Smooth muscle cell (in vitro differentiated cells): ENCODE measurements at regions not wholly inside any gene's neighbourhood (a gene's known extent, or its start where the extent isn't known, plus 50 kb on each side); places are given as distances from the start of the nearest gene placed in this dataset.

ENCODE experiments used
- DNase-seq: peaks from one replicate; lab custom pipeline; 2025; ENCODE audit not compliant: unreplicated experiment; lab: John Stamatoyannopoulos, UW
- H2AFZ ChIP-seq: fragments of 200-600 bp; sonication (generic); 2 replicates; pipeline ENCODE4 v1.6.0; 2016; ENCODE audit warnings: antibody characterized with exemption, low read depth, mild to moderate bottlenecking
- H3F3A ChIP-seq: fragments of 200-600 bp; sonication (generic); 2 replicates; pipeline ENCODE4 v1.6.0; 2017; ENCODE audit warnings: antibody characterized with exemption, low read depth
- H3K27ac ChIP-seq: fragments of 200-600 bp; sonication (generic); 2 replicates; pipeline ENCODE4 v1.5.1; 2016; ENCODE audit warnings: low read depth, mild to moderate bottlenecking
- H3K27me3 ChIP-seq: fragments of 200-600 bp; sonication (generic); 2 replicates; pipeline ENCODE4 v1.6.1; 2016; ENCODE audit warnings: low read depth, mild to moderate bottlenecking
- H3K36me3 ChIP-seq: fragments of 200-600 bp; sonication (generic); 2 replicates; pipeline ENCODE4 v1.5.1; 2016; ENCODE audit warnings: low read depth
- H3K4me1 ChIP-seq: fragments of 200-600 bp; sonication (generic); 2 replicates; pipeline ENCODE4 v1.5.1; 2016; ENCODE audit warnings: low read depth
- H3K4me2 ChIP-seq: fragments of 200-600 bp; sonication (generic); 2 replicates; pipeline ENCODE4 v1.6.0; 2016; ENCODE audit warnings: mild to moderate bottlenecking
- H3K4me3 ChIP-seq: fragments of 200-600 bp; sonication (generic); 2 replicates; pipeline ENCODE4 v1.5.1; 2016; ENCODE audit warnings: mild to moderate bottlenecking
- H3K79me2 ChIP-seq: fragments of 200-600 bp; sonication (generic); 2 replicates; pipeline ENCODE4 v1.6.0; 2016; ENCODE audit warnings: low read depth, mild to moderate bottlenecking
- H3K9ac ChIP-seq: fragments of 200-600 bp; sonication (generic); 2 replicates; pipeline ENCODE4 v1.6.0; 2016; ENCODE audit warnings: low read depth
- H3K9me3 ChIP-seq: fragments of 200-600 bp; sonication (generic); replicated peaks from 2 replicates; pipeline ENCODE4 v1.5.1; 2016; ENCODE audit warnings: low read depth
- H4K20me1 ChIP-seq: fragments of 200-600 bp; sonication (generic); 2 replicates; pipeline ENCODE4 v1.6.0; 2016; ENCODE audit warnings: low read depth
- WGBS: methylation state at CpG from one replicate; pipeline ENCODE4 v1.1.7; 2016; ENCODE audit warnings: low lambda C conversion rate; 5-methylcytosine and 5-hydroxymethylcytosine counted together
- TF ChIP-seq, protein P1 (sequence below): fragments of 200-600 bp; sonication (generic); IDR thresholded peaks from 2 replicates; pipeline ENCODE4 v1.5.1; 2017; ENCODE audit warnings: borderline replicate concordance, mild to moderate bottlenecking, antibody characterized with exemption; ENCODE audit not compliant: insufficient read depth, poor library complexity, severe bottlenecking

GRCh38 chr14:103228076-103228806 is 105.0 kb downstream of the TNFAIP2 start:
- TF ChIP-seq, protein P1, sequence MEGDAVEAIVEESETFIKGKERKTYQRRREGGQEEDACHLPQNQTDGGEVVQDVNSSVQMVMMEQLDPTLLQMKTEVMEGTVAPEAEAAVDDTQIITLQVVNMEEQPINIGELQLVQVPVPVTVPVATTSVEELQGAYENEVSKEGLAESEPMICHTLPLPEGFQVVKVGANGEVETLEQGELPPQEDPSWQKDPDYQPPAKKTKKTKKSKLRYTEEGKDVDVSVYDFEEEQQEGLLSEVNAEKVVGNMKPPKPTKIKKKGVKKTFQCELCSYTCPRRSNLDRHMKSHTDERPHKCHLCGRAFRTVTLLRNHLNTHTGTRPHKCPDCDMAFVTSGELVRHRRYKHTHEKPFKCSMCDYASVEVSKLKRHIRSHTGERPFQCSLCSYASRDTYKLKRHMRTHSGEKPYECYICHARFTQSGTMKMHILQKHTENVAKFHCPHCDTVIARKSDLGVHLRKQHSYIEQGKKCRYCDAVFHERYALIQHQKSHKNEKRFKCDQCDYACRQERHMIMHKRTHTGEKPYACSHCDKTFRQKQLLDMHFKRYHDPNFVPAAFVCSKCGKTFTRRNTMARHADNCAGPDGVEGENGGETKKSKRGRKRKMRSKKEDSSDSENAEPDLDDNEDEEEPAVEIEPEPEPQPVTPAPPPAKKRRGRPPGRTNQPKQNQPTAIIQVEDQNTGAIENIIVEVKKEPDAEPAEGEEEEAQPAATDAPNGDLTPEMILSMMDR: no peak
- Histone ChIP-seq H3K9me3 (no peaks in the 10 kb centered on the region), H2AFZ (no peak overlapping the region), H4K20me1 (no peaks in the 10 kb centered on the region), H3K27ac (no peak overlapping the region), H3K36me3 (no peaks in the 10 kb centered on the region), H3F3A (no peaks in the 10 kb centered on the region), H3K4me3 (no peak overlapping the region), H3K9ac (no peak overlapping the region), H3K4me2 (no peak overlapping the region), H3K4me1 (no peaks in the 10 kb centered on the region), H3K79me2 (no peaks in the 10 kb centered on the region), H3K27me3 (no peaks in the 10 kb centered on the region)
- no peak for DNase-seq
- 93% methylated on average over 6 of the region's 8 CpGs for WGBS

DNA sequence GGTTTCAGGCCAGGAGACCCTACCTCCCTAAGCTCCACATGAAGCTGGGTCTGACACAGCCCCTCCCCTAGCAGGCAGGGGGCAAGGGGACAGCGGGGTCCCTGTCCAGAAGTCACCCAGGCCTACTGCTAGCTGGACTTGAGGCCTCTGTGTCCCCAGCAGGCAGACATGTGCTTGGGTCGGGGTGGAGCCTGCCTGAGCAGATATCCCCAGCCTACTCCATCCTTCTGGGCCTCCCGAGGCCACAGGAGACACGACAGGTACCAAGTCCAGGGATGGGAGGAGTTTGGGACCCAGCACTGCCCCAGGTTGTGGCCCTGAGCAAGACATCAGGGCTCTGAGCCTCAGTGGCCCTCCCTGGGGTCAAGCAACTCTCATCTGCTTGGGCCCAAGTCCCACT is 105.2 kb upstream of the EIF5 start:
- no peak for DNase-seq
- H3F3A ChIP-seq: no peaks in the 10 kb centered on the region
- H3K4me3 ChIP-seq: no peak overlapping the region
- H3K9ac ChIP-seq: no peak overlapping the region
- no peaks in the 10 kb centered on the region for H3K4me1 ChIP-seq
- H3K9me3 ChIP-seq: no peaks in the 10 kb centered on the region
- TF ChIP-seq, protein P1: no peak
- no peaks in the 10 kb centered on the region for H4K20me1 ChIP-seq
- no peaks in the 10 kb centered on the region for H3K36me3 ChIP-seq
- H2AFZ ChIP-seq: no peak overlapping the region
- H3K4me2 ChIP-seq: no peak overlapping the region
- H3K27ac ChIP-seq: no peak overlapping the region
- no peaks in the 10 kb centered on the region for H3K79me2 ChIP-seq
- WGBS: 89% methylated on average over 4 of the region's 4 CpGs
- no peaks in the 10 kb centered on the region for H3K27me3 ChIP-seq

DNA sequence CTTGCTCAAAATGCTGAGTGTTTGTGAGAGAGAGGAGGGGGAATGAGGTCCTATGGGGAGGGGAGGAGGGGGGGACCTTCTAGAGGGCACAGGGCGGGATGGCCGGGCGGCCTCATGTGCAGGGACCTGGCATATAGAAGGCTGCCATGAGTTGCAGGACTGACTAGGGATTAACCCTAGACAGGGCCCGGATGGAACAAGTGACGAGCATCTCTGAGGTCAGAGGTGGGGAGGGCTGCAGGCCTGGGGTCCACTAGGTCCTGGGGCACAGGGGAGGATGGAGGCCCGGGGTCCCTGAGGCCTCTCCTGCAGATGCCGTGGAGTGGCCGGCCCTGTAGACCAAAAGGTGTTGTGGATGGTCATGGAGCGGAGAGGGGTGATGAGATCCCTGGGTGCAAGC is 104.0 kb upstream of the EIF5 start:
- no peak overlapping the region for H3K4me3 ChIP-seq
- no peak overlapping the region for H2AFZ ChIP-seq
- WGBS: 98% methylated on average over 7 of the region's 9 CpGs
- TF ChIP-seq, protein P1: no peak
- no peaks in the 10 kb centered on the region for H3K27me3 ChIP-seq
- no peak overlapping the region for H3K4me2 ChIP-seq
- H3K4me1 ChIP-seq: peaks cover 2% of the 10 kb centered on the region
- H3K27ac ChIP-seq: no peak overlapping the region
- H3K79me2 ChIP-seq: no peaks in the 10 kb centered on the region
- no peaks in the 10 kb centered on the region for H3F3A ChIP-seq
- H3K9ac ChIP-seq: no peak overlapping the region
- no peaks in the 10 kb centered on the region for H3K9me3 ChIP-seq
- H4K20me1 ChIP-seq: no peaks in the 10 kb centered on the region
- H3K36me3 ChIP-seq: no peaks in the 10 kb centered on the region
- no peak for DNase-seq
